ENCODE measurements at regions not wholly inside any gene's neighbourhood (a gene's known extent, or its start where the extent isn't known, plus 50 kb on each side); places are given as distances from the start of the nearest gene placed in this dataset.

DNA sequence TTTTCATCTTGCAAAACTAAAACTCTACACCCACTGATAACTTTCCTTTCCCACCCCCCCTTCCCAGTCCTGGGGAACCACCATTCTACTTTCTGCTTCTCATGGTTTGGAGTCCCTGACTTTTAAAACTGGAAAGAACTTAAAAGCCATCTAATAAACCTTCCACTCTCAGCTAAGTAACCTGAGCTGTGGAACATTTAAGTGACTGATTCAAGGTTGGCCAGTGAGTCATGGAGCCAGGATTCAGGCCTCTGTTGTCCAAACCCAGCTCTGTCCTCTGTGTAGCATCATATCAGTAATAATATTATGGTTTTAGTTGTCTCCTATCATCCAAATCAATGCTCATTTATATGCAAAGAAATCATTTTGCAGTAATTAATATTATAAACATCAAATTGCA, 176.0 kb upstream of the NT5E start (continued):
- TF ChIP-seq, protein P1, sequence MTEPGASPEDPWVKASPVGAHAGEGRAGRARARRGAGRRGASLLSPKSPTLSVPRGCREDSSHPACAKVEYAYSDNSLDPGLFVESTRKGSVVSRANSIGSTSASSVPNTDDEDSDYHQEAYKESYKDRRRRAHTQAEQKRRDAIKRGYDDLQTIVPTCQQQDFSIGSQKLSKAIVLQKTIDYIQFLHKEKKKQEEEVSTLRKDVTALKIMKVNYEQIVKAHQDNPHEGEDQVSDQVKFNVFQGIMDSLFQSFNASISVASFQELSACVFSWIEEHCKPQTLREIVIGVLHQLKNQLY (CRISPR knock-in tag; IDR thresholded peaks at IDR 0.05): no peak
- no peak for TF ChIP-seq ZBTB21 (CRISPR knock-in tag; IDR thresholded peaks at IDR 0.05; ENCODE audit: borderline replicate concordance)
- TF ChIP-seq NR3C1 (CRISPR knock-in tag; conservative IDR thresholded peaks at IDR 0.05; ENCODE audit: low read depth): no peak
- no peak for TF ChIP-seq NFYB (CRISPR knock-in tag; conservative IDR thresholded peaks at IDR 0.05; ENCODE audit: low read depth)
- TF ChIP-seq PRRX2 (CRISPR knock-in tag; IDR thresholded peaks at IDR 0.05): no peak

DNA sequence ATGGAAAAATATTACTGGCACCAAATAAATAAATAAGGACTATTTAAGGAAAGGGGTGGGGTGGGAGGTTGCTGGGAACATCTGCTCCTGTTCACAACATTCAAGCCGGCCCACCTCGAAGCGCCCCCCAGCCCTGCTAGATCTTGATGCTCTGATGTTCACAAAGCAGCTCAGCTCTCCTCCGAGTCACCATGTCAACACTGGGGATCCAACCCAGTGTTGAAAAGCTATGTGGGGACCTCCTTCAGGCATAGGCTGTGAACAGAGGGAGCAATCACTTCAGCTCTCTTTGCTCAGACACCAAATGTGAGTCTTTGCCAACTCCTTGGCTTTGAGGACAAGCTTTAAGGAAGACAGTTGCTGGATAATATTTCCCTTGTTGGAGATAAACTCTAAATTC, 176.8 kb upstream of the NT5E start:
- H3K27me3 Mint-ChIP-seq (ENCODE audit: low read depth): no peaks in the 10 kb centered on the region; the same call in 1 of the 2 replicates
- H3K4me1 Mint-ChIP-seq: no peaks in the 10 kb centered on the region
- no peak for DNase-seq (ENCODE audit: low spot score)
- TF ChIP-seq ZNF138 (CRISPR knock-in tag; conservative IDR thresholded peaks at IDR 0.05) (no peak), ZNF416 (CRISPR knock-in tag; IDR thresholded peaks at IDR 0.05) (no peak), MXD4 (CRISPR knock-in tag; IDR thresholded peaks at IDR 0.05; ENCODE audit: borderline replicate concordance) (no peak), SOX15 (CRISPR knock-in tag; IDR thresholded peaks at IDR 0.05) (no peak), ZBTB21 (CRISPR knock-in tag; IDR thresholded peaks at IDR 0.05; ENCODE audit: borderline replicate concordance) (no peak), RELA (CRISPR knock-in tag; IDR thresholded peaks at IDR 0.05; ENCODE audit: borderline replicate concordance) (no peak), GRHL2 (CRISPR knock-in tag; IDR thresholded peaks at IDR 0.05; ENCODE audit: insufficient replicate concordance, severe bottlenecking) (no peak), GTF2I (CRISPR knock-in tag; conservative IDR thresholded peaks at IDR 0.05) (no peak)
- TF ChIP-seq, protein P1 (CRISPR knock-in tag; IDR thresholded peaks at IDR 0.05): no peak
- TF ChIP-seq, protein P2, sequence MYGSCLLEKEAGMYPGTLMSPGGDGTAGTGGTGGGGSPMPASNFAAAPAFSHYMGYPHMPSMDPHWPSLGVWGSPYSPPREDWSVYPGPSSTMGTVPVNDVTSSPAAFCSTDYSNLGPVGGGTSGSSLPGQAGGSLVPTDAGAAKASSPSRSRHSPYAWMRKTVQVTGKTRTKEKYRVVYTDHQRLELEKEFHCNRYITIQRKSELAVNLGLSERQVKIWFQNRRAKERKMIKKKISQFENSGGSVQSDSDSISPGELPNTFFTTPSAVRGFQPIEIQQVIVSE (CRISPR knock-in tag; IDR thresholded peaks at IDR 0.05; ENCODE audit: borderline replicate concordance): no peak
- TF ChIP-seq, protein P3, sequence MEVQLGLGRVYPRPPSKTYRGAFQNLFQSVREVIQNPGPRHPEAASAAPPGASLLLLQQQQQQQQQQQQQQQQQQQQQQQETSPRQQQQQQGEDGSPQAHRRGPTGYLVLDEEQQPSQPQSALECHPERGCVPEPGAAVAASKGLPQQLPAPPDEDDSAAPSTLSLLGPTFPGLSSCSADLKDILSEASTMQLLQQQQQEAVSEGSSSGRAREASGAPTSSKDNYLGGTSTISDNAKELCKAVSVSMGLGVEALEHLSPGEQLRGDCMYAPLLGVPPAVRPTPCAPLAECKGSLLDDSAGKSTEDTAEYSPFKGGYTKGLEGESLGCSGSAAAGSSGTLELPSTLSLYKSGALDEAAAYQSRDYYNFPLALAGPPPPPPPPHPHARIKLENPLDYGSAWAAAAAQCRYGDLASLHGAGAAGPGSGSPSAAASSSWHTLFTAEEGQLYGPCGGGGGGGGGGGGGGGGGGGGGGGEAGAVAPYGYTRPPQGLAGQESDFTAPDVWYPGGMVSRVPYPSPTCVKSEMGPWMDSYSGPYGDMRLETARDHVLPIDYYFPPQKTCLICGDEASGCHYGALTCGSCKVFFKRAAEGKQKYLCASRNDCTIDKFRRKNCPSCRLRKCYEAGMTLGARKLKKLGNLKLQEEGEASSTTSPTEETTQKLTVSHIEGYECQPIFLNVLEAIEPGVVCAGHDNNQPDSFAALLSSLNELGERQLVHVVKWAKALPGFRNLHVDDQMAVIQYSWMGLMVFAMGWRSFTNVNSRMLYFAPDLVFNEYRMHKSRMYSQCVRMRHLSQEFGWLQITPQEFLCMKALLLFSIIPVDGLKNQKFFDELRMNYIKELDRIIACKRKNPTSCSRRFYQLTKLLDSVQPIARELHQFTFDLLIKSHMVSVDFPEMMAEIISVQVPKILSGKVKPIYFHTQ (CRISPR knock-in tag; IDR thresholded peaks at IDR 0.05): no peak
- TF ChIP-seq, protein P4, sequence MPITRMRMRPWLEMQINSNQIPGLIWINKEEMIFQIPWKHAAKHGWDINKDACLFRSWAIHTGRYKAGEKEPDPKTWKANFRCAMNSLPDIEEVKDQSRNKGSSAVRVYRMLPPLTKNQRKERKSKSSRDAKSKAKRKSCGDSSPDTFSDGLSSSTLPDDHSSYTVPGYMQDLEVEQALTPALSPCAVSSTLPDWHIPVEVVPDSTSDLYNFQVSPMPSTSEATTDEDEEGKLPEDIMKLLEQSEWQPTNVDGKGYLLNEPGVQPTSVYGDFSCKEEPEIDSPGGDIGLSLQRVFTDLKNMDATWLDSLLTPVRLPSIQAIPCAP (CRISPR knock-in tag; IDR thresholded peaks at IDR 0.05): no peak
- TF ChIP-seq, protein P5, sequence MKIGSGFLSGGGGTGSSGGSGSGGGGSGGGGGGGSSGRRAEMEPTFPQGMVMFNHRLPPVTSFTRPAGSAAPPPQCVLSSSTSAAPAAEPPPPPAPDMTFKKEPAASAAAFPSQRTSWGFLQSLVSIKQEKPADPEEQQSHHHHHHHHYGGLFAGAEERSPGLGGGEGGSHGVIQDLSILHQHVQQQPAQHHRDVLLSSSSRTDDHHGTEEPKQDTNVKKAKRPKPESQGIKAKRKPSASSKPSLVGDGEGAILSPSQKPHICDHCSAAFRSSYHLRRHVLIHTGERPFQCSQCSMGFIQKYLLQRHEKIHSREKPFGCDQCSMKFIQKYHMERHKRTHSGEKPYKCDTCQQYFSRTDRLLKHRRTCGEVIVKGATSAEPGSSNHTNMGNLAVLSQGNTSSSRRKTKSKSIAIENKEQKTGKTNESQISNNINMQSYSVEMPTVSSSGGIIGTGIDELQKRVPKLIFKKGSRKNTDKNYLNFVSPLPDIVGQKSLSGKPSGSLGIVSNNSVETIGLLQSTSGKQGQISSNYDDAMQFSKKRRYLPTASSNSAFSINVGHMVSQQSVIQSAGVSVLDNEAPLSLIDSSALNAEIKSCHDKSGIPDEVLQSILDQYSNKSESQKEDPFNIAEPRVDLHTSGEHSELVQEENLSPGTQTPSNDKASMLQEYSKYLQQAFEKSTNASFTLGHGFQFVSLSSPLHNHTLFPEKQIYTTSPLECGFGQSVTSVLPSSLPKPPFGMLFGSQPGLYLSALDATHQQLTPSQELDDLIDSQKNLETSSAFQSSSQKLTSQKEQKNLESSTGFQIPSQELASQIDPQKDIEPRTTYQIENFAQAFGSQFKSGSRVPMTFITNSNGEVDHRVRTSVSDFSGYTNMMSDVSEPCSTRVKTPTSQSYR (CRISPR knock-in tag; IDR thresholded peaks at IDR 0.05): no peak
- TF ChIP-seq, protein P6, sequence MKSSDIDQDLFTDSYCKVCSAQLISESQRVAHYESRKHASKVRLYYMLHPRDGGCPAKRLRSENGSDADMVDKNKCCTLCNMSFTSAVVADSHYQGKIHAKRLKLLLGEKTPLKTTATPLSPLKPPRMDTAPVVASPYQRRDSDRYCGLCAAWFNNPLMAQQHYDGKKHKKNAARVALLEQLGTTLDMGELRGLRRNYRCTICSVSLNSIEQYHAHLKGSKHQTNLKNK (CRISPR knock-in tag; IDR thresholded peaks at IDR 0.05): no peak
- no peak overlapping the region for H3K27ac Mint-ChIP-seq
- H3K9me3 Mint-ChIP-seq: peaks cover 28% of the 10 kb centered on the region
- CTCF ChIA-PET: no interaction called here
- no peak overlapping the region for H3K4me3 Mint-ChIP-seq
- ATAC-seq: no peak
- H3K36me3 Mint-ChIP-seq: no peaks in the 10 kb centered on the region
- POLR2A ChIA-PET: no interaction called here

Measured in WTC11 (cell line).